Testis (tissue), 2 donors: ENCODE measurements at regions not wholly inside any gene's neighbourhood (a gene's known extent, or its start where the extent isn't known, plus 50 kb on each side); places are given as distances from the start of the nearest gene placed in this dataset.

Experiments
- POLR2A ChIP-seq: fragments of 450-650 bp; IDR thresholded peaks from one replicate; pipeline ENCODE4 v1.6.1; 2017; ENCODE audit warnings: antibody characterized with exemption, mild to moderate bottlenecking, moderate library complexity
- TF ChIP-seq, protein P1 (sequence below), 3 experiments: fragments of 450-650 bp in 2 of 3; fragments of 200-600 bp in 1 of 3; sonication (generic) in 1 of 3; IDR thresholded peaks; one replicate each; pipeline ENCODE4 v1.5.1; 2016 to 2019; ENCODE audit warnings: antibody characterized with exemption in 3 of 3, mild to moderate bottlenecking in 2 of 3, moderate library complexity in 1 of 3

DNA sequence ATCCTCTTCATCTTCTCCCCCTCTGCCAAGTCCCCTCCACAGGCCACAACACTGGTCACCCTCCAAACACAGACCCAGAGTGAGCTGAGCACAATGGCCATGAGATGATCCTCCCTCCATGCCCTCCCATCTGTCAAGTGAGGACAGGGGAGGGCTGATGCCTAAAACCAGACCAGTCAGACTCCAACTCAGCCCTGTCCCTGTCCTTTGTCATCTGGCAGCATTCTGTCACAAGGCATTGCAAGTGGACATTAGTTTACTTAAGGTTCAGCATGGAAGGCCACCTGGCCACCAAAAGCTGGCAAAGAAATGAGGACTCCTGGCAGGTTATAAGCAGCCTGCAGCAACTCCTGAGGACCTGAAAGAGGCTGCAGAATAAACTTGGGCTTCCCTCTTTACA, 136.2 kb upstream of the SLC30A5 start:
- TF ChIP-seq, protein P1, sequence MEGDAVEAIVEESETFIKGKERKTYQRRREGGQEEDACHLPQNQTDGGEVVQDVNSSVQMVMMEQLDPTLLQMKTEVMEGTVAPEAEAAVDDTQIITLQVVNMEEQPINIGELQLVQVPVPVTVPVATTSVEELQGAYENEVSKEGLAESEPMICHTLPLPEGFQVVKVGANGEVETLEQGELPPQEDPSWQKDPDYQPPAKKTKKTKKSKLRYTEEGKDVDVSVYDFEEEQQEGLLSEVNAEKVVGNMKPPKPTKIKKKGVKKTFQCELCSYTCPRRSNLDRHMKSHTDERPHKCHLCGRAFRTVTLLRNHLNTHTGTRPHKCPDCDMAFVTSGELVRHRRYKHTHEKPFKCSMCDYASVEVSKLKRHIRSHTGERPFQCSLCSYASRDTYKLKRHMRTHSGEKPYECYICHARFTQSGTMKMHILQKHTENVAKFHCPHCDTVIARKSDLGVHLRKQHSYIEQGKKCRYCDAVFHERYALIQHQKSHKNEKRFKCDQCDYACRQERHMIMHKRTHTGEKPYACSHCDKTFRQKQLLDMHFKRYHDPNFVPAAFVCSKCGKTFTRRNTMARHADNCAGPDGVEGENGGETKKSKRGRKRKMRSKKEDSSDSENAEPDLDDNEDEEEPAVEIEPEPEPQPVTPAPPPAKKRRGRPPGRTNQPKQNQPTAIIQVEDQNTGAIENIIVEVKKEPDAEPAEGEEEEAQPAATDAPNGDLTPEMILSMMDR (IDR thresholded peaks at IDR 0.05): no peak
- TF ChIP-seq POLR2A: no peak
